SK-N-SH (cell line): ENCODE measurements at regions not wholly inside any gene's neighbourhood (a gene's known extent, or its start where the extent isn't known, plus 50 kb on each side); places are given as distances from the start of the nearest gene placed in this dataset.

Source experiments
- CTCF ChIA-PET: fragments of 300-600, 350-600 bp; formaldehyde crosslinking; extraction: SDS; loops from one replicate; lab custom pipeline; 2021; lab: Yijun Ruan, JAX
- POLR2A ChIA-PET: fragments of 350-600 bp; sonication (Branson Sonifier 250); formaldehyde crosslinking; extraction: SDS; loops from one replicate; lab custom pipeline; 2020; ENCODE audit warnings: antibody characterized with exemption, inconsistent platforms; lab: Yijun Ruan, JAX
- DNase-seq: peaks from one replicate; pipeline ENCODE4 v3.0.0; 2012
- H2AFZ ChIP-seq: fragments of 200-600 bp; sonication (generic); 2 replicates; pipeline ENCODE4 v1.8.1; 2016; ENCODE audit warnings: antibody characterized with exemption, mild to moderate bottlenecking, low read depth
- H3F3A ChIP-seq: fragments of 200-600 bp; sonication (generic); replicated peaks from 2 replicates; pipeline ENCODE3; 2016; ENCODE audit warnings: antibody characterized with exemption, mild to moderate bottlenecking; ENCODE audit not compliant: insufficient read depth
- H3K27ac ChIP-seq, 2 experiments: fragments of 200-500 bp in 1 of 2; fragments of 200-600 bp in 1 of 2; sonication (Bioruptor generic) in 1 of 2; sonication (generic), shearing (Covaris generic) in 1 of 2; 2 replicates each; pipeline versions ENCODE4 v1.5.1 to v1.6.1; 2014 to 2016; ENCODE audit warnings: low read depth in 2 of 2, inconsistent platforms in 1 of 2, low read length in 1 of 2, mild to moderate bottlenecking in 1 of 2, mixed read lengths in 1 of 2
- H3K27me3 ChIP-seq: fragments of 200-600 bp; sonication (generic), shearing (Covaris generic); 2 replicates; pipeline ENCODE4 v1.6.1; 2016; ENCODE audit warnings: mixed run types; ENCODE audit not compliant: insufficient read depth
- H3K36me3 ChIP-seq, 2 experiments: fragments of 200-500 bp in 1 of 2; fragments of 200-600 bp in 1 of 2; sonication (Bioruptor generic) in 1 of 2; sonication (generic) in 1 of 2; replicated peaks in 1 of 2; 2 replicates each; pipeline versions ENCODE3 to v1.5.1; 2014 to 2016; ENCODE audit warnings: low read length in 1 of 2, mild to moderate bottlenecking in 1 of 2; ENCODE audit not compliant: insufficient read depth in 2 of 2, control insufficient read depth in 1 of 2
- H3K4me1 ChIP-seq, 2 experiments: fragments of 200-500 bp in 1 of 2; fragments of 200-600 bp in 1 of 2; sonication (Bioruptor generic) in 1 of 2; sonication (generic), shearing (Covaris generic) in 1 of 2; 2 replicates each; pipeline versions ENCODE4 v1.5.1 to v1.6.1; 2014 to 2016; ENCODE audit warnings: low read depth in 1 of 2, low read length in 1 of 2, mixed run types in 1 of 2; ENCODE audit not compliant: insufficient read depth in 2 of 2, control insufficient read depth in 1 of 2
- H3K4me2 ChIP-seq: fragments of 200-600 bp; sonication (generic), shearing (Covaris generic); 2 replicates; pipeline ENCODE4 v1.6.1; 2017; ENCODE audit warnings: mixed run types
- H3K4me3 ChIP-seq, 2 experiments: fragments of 200-500 bp in 1 of 2; fragments of 200-600 bp in 1 of 2; sonication (Bioruptor generic) in 1 of 2; sonication (generic), shearing (Covaris generic) in 1 of 2; 2 replicates each; pipeline versions ENCODE4 v1.5.1 to v1.8.1; 2014 to 2016; ENCODE audit warnings: low read depth in 2 of 2, inconsistent platforms in 1 of 2, low read length in 1 of 2, mild to moderate bottlenecking in 1 of 2, mixed read lengths in 1 of 2, moderate library complexity in 1 of 2
- H3K79me2 ChIP-seq: fragments of 200-600 bp; sonication (generic); 2 replicates; pipeline ENCODE4 v1.8.1; 2017; ENCODE audit warnings: mild to moderate bottlenecking; ENCODE audit not compliant: insufficient read depth
- H3K9ac ChIP-seq: fragments of 200-600 bp; sonication (generic); 2 replicates; pipeline ENCODE4 v1.6.1; 2017; ENCODE audit warnings: mixed run types
- H3K9me2 ChIP-seq: fragments of 200-600 bp; sonication (generic); 2 replicates; pipeline ENCODE4 v1.6.1; 2017; ENCODE audit warnings: mixed run types
- H3K9me3 ChIP-seq: fragments of 200-600 bp; sonication (generic); 2 replicates; pipeline ENCODE4 v1.6.1; 2017; ENCODE audit warnings: mixed run types, mild to moderate bottlenecking, moderate library complexity
- H4K20me1 ChIP-seq: fragments of 200-600 bp; sonication (generic); 2 replicates; pipeline ENCODE4 v1.6.1; 2017; ENCODE audit warnings: mild to moderate bottlenecking, mixed run types; ENCODE audit not compliant: insufficient read depth
- FOXM1 ChIP-seq: IDR thresholded peaks from 2 replicates; pipeline ENCODE4 v1.4.0; 2012; ENCODE audit warnings: low read depth, mild to moderate bottlenecking
- GATA2 ChIP-seq: sonication (generic); formaldehyde crosslinking; IDR thresholded peaks from 2 replicates; pipeline ENCODE4 v1.5.0; 2020; ENCODE audit warnings: mild to moderate bottlenecking, missing genetic modification reagents
- MEF2A ChIP-seq: IDR thresholded peaks from 2 replicates; pipeline ENCODE4 v1.4.0; 2012; ENCODE audit warnings: low read depth, borderline replicate concordance
- NFIC ChIP-seq: IDR thresholded peaks from 2 replicates; pipeline ENCODE4 v1.4.0; 2012; ENCODE audit warnings: borderline replicate concordance
- SMC3 ChIP-seq: IDR thresholded peaks from 2 replicates; pipeline ENCODE4 v1.6.1; 2012; ENCODE audit warnings: low read depth, low read length, improper control_type of control experiment
- TCF12 ChIP-seq: IDR thresholded peaks from 2 replicates; pipeline ENCODE4 v1.4.0; 2012
- WGBS: methylation state at CpG from one replicate; pipeline ENCODE4 v1.1.6; 2017; ENCODE audit warnings: low lambda C conversion rate; 5-methylcytosine and 5-hydroxymethylcytosine counted together
- TF ChIP-seq, protein P1 (sequence below): fragments of 200-600 bp; sonication (generic); IDR thresholded peaks from 2 replicates; pipeline ENCODE4 v1.6.1; 2017; ENCODE audit warnings: antibody characterized with exemption, mild to moderate bottlenecking, moderate library complexity
- TF ChIP-seq, protein P2 (sequence below): IDR thresholded peaks from 2 replicates; pipeline ENCODE4 v1.4.0; 2012; ENCODE audit warnings: low read depth, borderline replicate concordance
- TF ChIP-seq, protein P3 (sequence below): IDR thresholded peaks from 2 replicates; pipeline ENCODE4 v1.4.0; 2012; ENCODE audit warnings: low read depth, borderline replicate concordance
- TF ChIP-seq, protein P4 (sequence below): IDR thresholded peaks from 2 replicates; pipeline ENCODE4; 2012

DNA sequence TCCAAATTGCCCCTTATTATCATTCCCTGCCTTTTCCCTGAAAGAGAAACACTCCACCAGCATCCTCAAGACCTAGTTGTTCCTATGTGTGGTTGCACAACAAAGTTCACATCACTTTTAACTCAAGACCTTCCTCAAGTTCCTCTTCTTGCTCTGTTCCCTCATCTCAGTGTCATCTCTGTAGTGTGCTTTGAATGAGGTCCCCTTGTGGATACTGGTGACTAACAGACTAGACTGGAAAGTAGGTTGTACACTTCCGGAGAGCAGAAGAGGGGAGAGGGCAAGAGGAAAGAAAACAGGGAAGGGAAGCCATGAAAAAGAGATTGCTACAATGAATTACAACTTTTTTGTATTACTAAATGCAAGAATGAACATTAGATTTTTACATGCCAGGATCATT lies 853.8 kb downstream of the USP25 start:
- no peak overlapping the region for H3K27ac ChIP-seq
- H3K27me3 ChIP-seq, result no peaks in the 10 kb centered on the region
- TF ChIP-seq GATA2 (CRISPR knock-in tag) (no peak), MEF2A (no peak), NFIC (no peak), SMC3 (no peak)
- TF ChIP-seq, protein P1, sequence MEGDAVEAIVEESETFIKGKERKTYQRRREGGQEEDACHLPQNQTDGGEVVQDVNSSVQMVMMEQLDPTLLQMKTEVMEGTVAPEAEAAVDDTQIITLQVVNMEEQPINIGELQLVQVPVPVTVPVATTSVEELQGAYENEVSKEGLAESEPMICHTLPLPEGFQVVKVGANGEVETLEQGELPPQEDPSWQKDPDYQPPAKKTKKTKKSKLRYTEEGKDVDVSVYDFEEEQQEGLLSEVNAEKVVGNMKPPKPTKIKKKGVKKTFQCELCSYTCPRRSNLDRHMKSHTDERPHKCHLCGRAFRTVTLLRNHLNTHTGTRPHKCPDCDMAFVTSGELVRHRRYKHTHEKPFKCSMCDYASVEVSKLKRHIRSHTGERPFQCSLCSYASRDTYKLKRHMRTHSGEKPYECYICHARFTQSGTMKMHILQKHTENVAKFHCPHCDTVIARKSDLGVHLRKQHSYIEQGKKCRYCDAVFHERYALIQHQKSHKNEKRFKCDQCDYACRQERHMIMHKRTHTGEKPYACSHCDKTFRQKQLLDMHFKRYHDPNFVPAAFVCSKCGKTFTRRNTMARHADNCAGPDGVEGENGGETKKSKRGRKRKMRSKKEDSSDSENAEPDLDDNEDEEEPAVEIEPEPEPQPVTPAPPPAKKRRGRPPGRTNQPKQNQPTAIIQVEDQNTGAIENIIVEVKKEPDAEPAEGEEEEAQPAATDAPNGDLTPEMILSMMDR, result no peak
- TF ChIP-seq, protein P2, sequence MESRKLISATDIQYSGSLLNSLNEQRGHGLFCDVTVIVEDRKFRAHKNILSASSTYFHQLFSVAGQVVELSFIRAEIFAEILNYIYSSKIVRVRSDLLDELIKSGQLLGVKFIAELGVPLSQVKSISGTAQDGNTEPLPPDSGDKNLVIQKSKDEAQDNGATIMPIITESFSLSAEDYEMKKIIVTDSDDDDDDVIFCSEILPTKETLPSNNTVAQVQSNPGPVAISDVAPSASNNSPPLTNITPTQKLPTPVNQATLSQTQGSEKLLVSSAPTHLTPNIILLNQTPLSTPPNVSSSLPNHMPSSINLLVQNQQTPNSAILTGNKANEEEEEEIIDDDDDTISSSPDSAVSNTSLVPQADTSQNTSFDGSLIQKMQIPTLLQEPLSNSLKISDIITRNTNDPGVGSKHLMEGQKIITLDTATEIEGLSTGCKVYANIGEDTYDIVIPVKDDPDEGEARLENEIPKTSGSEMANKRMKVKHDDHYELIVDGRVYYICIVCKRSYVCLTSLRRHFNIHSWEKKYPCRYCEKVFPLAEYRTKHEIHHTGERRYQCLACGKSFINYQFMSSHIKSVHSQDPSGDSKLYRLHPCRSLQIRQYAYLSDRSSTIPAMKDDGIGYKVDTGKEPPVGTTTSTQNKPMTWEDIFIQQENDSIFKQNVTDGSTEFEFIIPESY, result no peak
- CTCF ChIA-PET, result no interaction called here
- no peak overlapping the region for H3K4me2 ChIP-seq
- DNase-seq, result no peak
- H3K9me3 ChIP-seq, result no peaks in the 10 kb centered on the region; the same call in 1 of the 2 replicates
- H3K79me2 ChIP-seq, result no peaks in the 10 kb centered on the region
- peaks cover 0 to 17% of the 10 kb centered on the region in 2 experiments; a peak in 2 of 4 replicates for H3K4me1 ChIP-seq
- H3K9ac ChIP-seq, result no peak overlapping the region
- no peak overlapping the region for H3K4me3 ChIP-seq
- H3K36me3 ChIP-seq, result no peaks in the 10 kb centered on the region
- H2AFZ ChIP-seq, result no peak overlapping the region; the same call in 1 of the 2 replicates
- no peaks in the 10 kb centered on the region for H3K9me2 ChIP-seq
- 89% methylated on average over 1 of the region's 1 CpG for WGBS
- no peaks in the 10 kb centered on the region for H4K20me1 ChIP-seq
- peaks cover 3% of the 10 kb centered on the region for H3F3A ChIP-seq
- POLR2A ChIA-PET, result no interaction called here

DNA sequence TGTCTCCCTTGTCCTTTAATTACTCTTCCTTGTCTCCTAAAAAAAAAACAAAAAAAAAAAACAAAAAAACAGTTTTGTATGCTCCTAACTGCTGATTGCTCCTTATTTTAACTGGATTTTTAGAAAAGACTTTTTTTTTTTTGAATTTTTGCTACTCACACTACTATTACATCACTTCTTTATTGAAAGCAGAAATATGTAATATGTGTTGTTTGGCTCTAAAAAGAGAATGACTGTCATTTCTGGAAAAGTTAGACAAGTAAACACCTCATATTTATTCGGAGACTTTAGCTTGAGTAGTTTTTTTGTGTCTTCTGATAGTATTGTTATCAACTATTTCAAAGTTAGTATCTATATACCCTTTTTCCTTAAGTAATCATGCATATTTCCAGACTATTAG lies 855.0 kb downstream of the USP25 start:
- Histone ChIP-seq H3K9me3 (no peaks in the 10 kb centered on the region; the same call in 1 of the 2 replicates), H3K27ac (no peak overlapping the region), H3K4me1 (peaks cover 0 to 20% of the 10 kb centered on the region in 2 experiments; a peak in 2 of 4 replicates), H2AFZ (no peak overlapping the region), H3K4me2 (no peak overlapping the region), H3K9me2 (no peaks in the 10 kb centered on the region), H3K27me3 (no peaks in the 10 kb centered on the region), H3K79me2 (no peaks in the 10 kb centered on the region), H3F3A (peaks cover 3% of the 10 kb centered on the region), H4K20me1 (no peaks in the 10 kb centered on the region), H3K36me3 (no peaks in the 10 kb centered on the region), H3K9ac (no peak overlapping the region), H3K4me3 (no peak overlapping the region)
- ChIA-PET POLR2A (no interaction called here), CTCF (no interaction called here)
- TF ChIP-seq TCF12 (no peak), FOXM1 (no peak)
- TF ChIP-seq, protein P3, sequence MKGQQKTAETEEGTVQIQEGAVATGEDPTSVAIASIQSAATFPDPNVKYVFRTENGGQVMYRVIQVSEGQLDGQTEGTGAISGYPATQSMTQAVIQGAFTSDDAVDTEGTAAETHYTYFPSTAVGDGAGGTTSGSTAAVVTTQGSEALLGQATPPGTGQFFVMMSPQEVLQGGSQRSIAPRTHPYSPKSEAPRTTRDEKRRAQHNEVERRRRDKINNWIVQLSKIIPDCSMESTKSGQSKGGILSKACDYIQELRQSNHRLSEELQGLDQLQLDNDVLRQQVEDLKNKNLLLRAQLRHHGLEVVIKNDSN, result no peak
- TF ChIP-seq, protein P4, sequence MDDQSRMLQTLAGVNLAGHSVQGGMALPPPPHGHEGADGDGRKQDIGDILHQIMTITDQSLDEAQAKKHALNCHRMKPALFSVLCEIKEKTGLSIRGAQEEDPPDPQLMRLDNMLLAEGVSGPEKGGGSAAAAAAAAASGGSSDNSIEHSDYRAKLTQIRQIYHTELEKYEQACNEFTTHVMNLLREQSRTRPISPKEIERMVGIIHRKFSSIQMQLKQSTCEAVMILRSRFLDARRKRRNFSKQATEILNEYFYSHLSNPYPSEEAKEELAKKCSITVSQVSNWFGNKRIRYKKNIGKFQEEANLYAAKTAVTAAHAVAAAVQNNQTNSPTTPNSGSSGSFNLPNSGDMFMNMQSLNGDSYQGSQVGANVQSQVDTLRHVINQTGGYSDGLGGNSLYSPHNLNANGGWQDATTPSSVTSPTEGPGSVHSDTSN, result no peak
- 92% methylated on average over 1 of the region's 1 CpG for WGBS
- DNase-seq, result no peak
